ENCODE measurements at regions not wholly inside any gene's neighbourhood (a gene's known extent, or its start where the extent isn't known, plus 50 kb on each side); places are given as distances from the start of the nearest gene placed in this dataset.

GRCh38 chr2:195117011-195117410 lies 540.0 kb upstream of the SLC39A10 start:
- TF ChIP-seq CTCF (IDR thresholded peaks at IDR 0.05; ENCODE audit: insufficient read depth in 1 of 2, low read depth in 1 of 2, low read length in 1 of 2, severe bottlenecking in 1 of 2, unreplicated experiment in 1 of 2): no peak
- H3K4me3 ChIP-seq (ENCODE audit: low read depth, low read length): no peak overlapping the region
- ChIA-PET CTCF (interaction anchor here (0.6 kb wide), 1 partner anchor 244 kb away, joined by 7 read pairs; no protein-coding TSS in a partner anchor), POLR2A (no interaction called here)
- no peaks in the 10 kb centered on the region for H3K27me3 ChIP-seq (replicated peaks; ENCODE audit: control insufficient read depth, insufficient read depth, low read length)
- no peak overlapping the region for H3K27ac Mint-ChIP-seq (ENCODE audit: unreplicated experiment)
- H3K9me3 Mint-ChIP-seq (ENCODE audit: unreplicated experiment): peaks cover 10% of the 10 kb centered on the region
- H3K9me3 ChIP-seq: no peaks in the 10 kb centered on the region
- H3K27me3 Mint-ChIP-seq (ENCODE audit: insufficient read depth, unreplicated experiment): no peaks in the 10 kb centered on the region
- H3K36me3 ChIP-seq (ENCODE audit: control insufficient read depth, insufficient read depth, low read length): no peaks in the 10 kb centered on the region
- H3K36me3 Mint-ChIP-seq (ENCODE audit: insufficient read depth, unreplicated experiment): no peaks in the 10 kb centered on the region
- DNase-seq: no peak
- no TSS peak for BruUV-seq (replicated peaks)
- no peak overlapping the region for H3K4me3 Mint-ChIP-seq (ENCODE audit: unreplicated experiment)
- no peaks in the 10 kb centered on the region for H3K4me1 Mint-ChIP-seq (ENCODE audit: low read depth, unreplicated experiment)
- intact Hi-C loops (cut with micrococcal nuclease; ENCODE audit: unreplicated experiment): no loop called here
- H3K4me1 ChIP-seq: no peaks in the 10 kb centered on the region

GRCh38 chr2:195115738-195116137 lies 541.3 kb upstream of the SLC39A10 start:
- no peak for DNase-seq
- ChIA-PET CTCF (no interaction called here), POLR2A (no interaction called here)
- no TSS peak for BruUV-seq (replicated peaks)
- no peak for TF ChIP-seq CTCF (IDR thresholded peaks at IDR 0.05; ENCODE audit: insufficient read depth in 1 of 2, low read depth in 1 of 2, low read length in 1 of 2, severe bottlenecking in 1 of 2, unreplicated experiment in 1 of 2)
- Mint-ChIP-seq H3K27me3 (ENCODE audit: insufficient read depth, unreplicated experiment) (no peaks in the 10 kb centered on the region), H3K4me3 (ENCODE audit: unreplicated experiment) (no peak overlapping the region), H3K4me1 (ENCODE audit: low read depth, unreplicated experiment) (no peaks in the 10 kb centered on the region), H3K9me3 (ENCODE audit: unreplicated experiment) (peaks cover 10% of the 10 kb centered on the region), H3K36me3 (ENCODE audit: insufficient read depth, unreplicated experiment) (no peaks in the 10 kb centered on the region), H3K27ac (ENCODE audit: unreplicated experiment) (no peak overlapping the region)
- no peaks in the 10 kb centered on the region for H3K9me3 ChIP-seq
- no peaks in the 10 kb centered on the region for H3K4me1 ChIP-seq
- H3K27me3 ChIP-seq (replicated peaks; ENCODE audit: control insufficient read depth, insufficient read depth, low read length): no peaks in the 10 kb centered on the region
- H3K4me3 ChIP-seq (ENCODE audit: low read depth, low read length): no peak overlapping the region
- H3K36me3 ChIP-seq (ENCODE audit: control insufficient read depth, insufficient read depth, low read length): no peaks in the 10 kb centered on the region
- intact Hi-C loops (cut with micrococcal nuclease; ENCODE audit: unreplicated experiment): no loop called here

GRCh38 chr2:195108182-195108581 lies 548.8 kb upstream of the SLC39A10 start:
- Mint-ChIP-seq H3K9me3 (ENCODE audit: unreplicated experiment) (no peaks in the 10 kb centered on the region), H3K27ac (ENCODE audit: unreplicated experiment) (no peak overlapping the region), H3K36me3 (ENCODE audit: insufficient read depth, unreplicated experiment) (no peaks in the 10 kb centered on the region), H3K27me3 (ENCODE audit: insufficient read depth, unreplicated experiment) (no peaks in the 10 kb centered on the region), H3K4me1 (ENCODE audit: low read depth, unreplicated experiment) (no peaks in the 10 kb centered on the region), H3K4me3 (ENCODE audit: unreplicated experiment) (no peak overlapping the region)
- intact Hi-C loops (cut with micrococcal nuclease; ENCODE audit: unreplicated experiment): no loop called here
- Histone ChIP-seq H3K9me3 (no peaks in the 10 kb centered on the region), H3K4me1 (no peaks in the 10 kb centered on the region), H3K4me3 (ENCODE audit: low read depth, low read length) (no peak overlapping the region), H3K27me3 (replicated peaks; ENCODE audit: control insufficient read depth, insufficient read depth, low read length) (no peaks in the 10 kb centered on the region), H3K36me3 (ENCODE audit: control insufficient read depth, insufficient read depth, low read length) (no peaks in the 10 kb centered on the region)
- BruUV-seq (replicated peaks): no TSS peak
- TF ChIP-seq CTCF (IDR thresholded peaks at IDR 0.05; ENCODE audit: insufficient read depth in 1 of 2, low read depth in 1 of 2, low read length in 1 of 2, severe bottlenecking in 1 of 2, unreplicated experiment in 1 of 2): no peak
- ChIA-PET POLR2A (no interaction called here), CTCF (no interaction called here)
- DNase-seq: no peak
